NT2/D1 (cell line): ENCODE measurements at regions not wholly inside any gene's neighbourhood (a gene's known extent, or its start where the extent isn't known, plus 50 kb on each side); places are given as distances from the start of the nearest gene placed in this dataset.

Experiments
- SUZ12 ChIP-seq: IDR thresholded peaks from 2 replicates; pipeline ENCODE4 v1.6.1; 2011; ENCODE audit not compliant: insufficient read length, insufficient read depth; ENCODE audit errors: extremely low read depth
- YY1 ChIP-seq: IDR thresholded peaks from 2 replicates; pipeline ENCODE4 v1.6.1; 2011; ENCODE audit not compliant: insufficient read length, insufficient read depth
- ZNF274 ChIP-seq: IDR thresholded peaks from 2 replicates; pipeline ENCODE4 v1.6.1; 2011; ENCODE audit warnings: mild to moderate bottlenecking, low read depth, low read length

DNA sequence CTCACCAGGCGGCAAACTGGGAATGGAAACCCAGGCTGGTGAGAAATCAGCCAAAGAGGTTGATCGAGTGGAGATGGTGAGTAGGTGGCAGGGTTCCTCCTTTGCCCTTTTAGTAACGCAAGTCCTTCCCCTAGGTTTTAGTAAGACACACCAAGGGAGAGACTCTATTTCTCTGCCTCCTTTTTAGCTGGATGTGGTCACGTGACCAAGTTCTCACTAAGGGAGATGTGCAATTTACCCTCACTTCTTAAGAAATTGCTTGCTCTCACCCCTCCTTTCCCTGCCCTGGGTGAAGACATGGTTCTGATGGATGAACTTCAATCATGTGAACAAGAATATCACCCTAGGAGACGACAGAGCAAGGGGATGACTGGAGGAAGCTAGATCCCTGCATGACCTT is 99.8 kb upstream of the FOXF1 start:
- TF ChIP-seq YY1 (no peak), ZNF274 (no peak), SUZ12 (no peak)
